SKM-1 treated with dmso at 0.1 percent for 144 hours (cell line): ENCODE measurements at regions not wholly inside any gene's neighbourhood (a gene's known extent, or its start where the extent isn't known, plus 50 kb on each side); places are given as distances from the start of the nearest gene placed in this dataset.

ENCODE experiments used
- DNase-seq: peaks from one replicate; lab custom pipeline; 2025; ENCODE audit not compliant: unreplicated experiment; lab: John Stamatoyannopoulos, UW

- DNase-seq: no peak
Observed at GRCh38 chr16:80023865-80024264, 423.3 kb upstream of the MAF start.

- DNase-seq: no peak
Observed at GRCh38 chr16:80019395-80019794, 418.9 kb upstream of the MAF start.

GRCh38 chr16:80018466-80018865 lies 417.9 kb upstream of the MAF start:
- DNase-seq: no peak

GRCh38 chr16:80016731-80017326 lies 416.3 kb upstream of the MAF start:
- no peak for DNase-seq

- no peak for DNase-seq
Observed at GRCh38 chr16:80015566-80015965, 415.0 kb upstream of the MAF start.

- DNase-seq: no peak
Observed at GRCh38 chr16:80014241-80014939, 413.9 kb upstream of the MAF start.

GRCh38 chr16:80012586-80012985 lies 412.0 kb upstream of the MAF start:
- no peak for DNase-seq

- DNase-seq: no peak
Observed at GRCh38 chr16:80009971-80010659, 409.6 kb upstream of the MAF start.

- DNase-seq: no peak
Observed at GRCh38 chr16:80008857-80009256, 408.3 kb upstream of the MAF start.

GRCh38 chr16:80007231-80007630 lies 406.7 kb upstream of the MAF start:
- DNase-seq: no peak

- no peak for DNase-seq
Observed at GRCh38 chr16:80006241-80007215, 406.0 kb upstream of the MAF start.

- DNase-seq: no peak
Observed at GRCh38 chr16:80004113-80004512, 403.6 kb upstream of the MAF start.

- no peak for DNase-seq
Observed at GRCh38 chr16:80002261-80002660, 401.7 kb upstream of the MAF start.

- no peak for DNase-seq
Observed at GRCh38 chr16:79998143-79998542, 397.6 kb upstream of the MAF start.

GRCh38 chr16:79997257-79997656 lies 396.7 kb upstream of the MAF start:
- no peak for DNase-seq

GRCh38 chr16:79996321-79996720 lies 395.8 kb upstream of the MAF start:
- DNase-seq: no peak

GRCh38 chr16:79995315-79995714 lies 394.8 kb upstream of the MAF start:
- no peak for DNase-seq

GRCh38 chr16:79994418-79994817 lies 393.9 kb upstream of the MAF start:
- no peak for DNase-seq

- DNase-seq: no peak
Observed at GRCh38 chr16:79993629-79994209, 393.2 kb upstream of the MAF start.

GRCh38 chr16:79991969-79992368 lies 391.4 kb upstream of the MAF start:
- no peak for DNase-seq

- DNase-seq: no peak
Observed at GRCh38 chr16:79988721-79989220, 388.2 kb upstream of the MAF start.
